NT2/D1 (cell line): ENCODE measurements at regions not wholly inside any gene's neighbourhood (a gene's known extent, or its start where the extent isn't known, plus 50 kb on each side); places are given as distances from the start of the nearest gene placed in this dataset.
"Not testable (repeated sequence)": the region's sequence is repeated elsewhere in the genome, so short reads cannot be mapped to it uniquely, and the experiment has no call there.

Experiments
- SUZ12 ChIP-seq: IDR thresholded peaks from 2 replicates; pipeline ENCODE4 v1.6.1; 2011; ENCODE audit not compliant: insufficient read length, insufficient read depth; ENCODE audit errors: extremely low read depth
- YY1 ChIP-seq: IDR thresholded peaks from 2 replicates; pipeline ENCODE4 v1.6.1; 2011; ENCODE audit not compliant: insufficient read length, insufficient read depth
- ZNF274 ChIP-seq: IDR thresholded peaks from 2 replicates; pipeline ENCODE4 v1.6.1; 2011; ENCODE audit warnings: mild to moderate bottlenecking, low read depth, low read length

- not testable (repeated sequence) for TF ChIP-seq SUZ12, YY1, ZNF274
Measured at GRCh38 chr6:27807441-27808241, 104.6 kb downstream of the OR2B2 start.
